PFSK-1 (cell line): ENCODE measurements at regions not wholly inside any gene's neighbourhood (a gene's known extent, or its start where the extent isn't known, plus 50 kb on each side); places are given as distances from the start of the nearest gene placed in this dataset.

Experiments
- FOXP2 ChIP-seq: optimal IDR thresholded peaks from 2 replicates; pipeline ENCODE3; 2011; ENCODE audit warnings: borderline replicate concordance, control low read depth, inconsistent platforms; ENCODE audit not compliant: insufficient read depth; ENCODE audit errors: extremely low read length, extremely low read depth
- POLR2AphosphoS5 ChIP-seq: IDR thresholded peaks from 2 replicates; pipeline ENCODE4 v1.6.1; 2012; ENCODE audit warnings: low read depth, mild to moderate bottlenecking, control low read depth, low read length, moderate library complexity
- SIN3A ChIP-seq: IDR thresholded peaks from 2 replicates; pipeline ENCODE4 v1.6.1; 2012; ENCODE audit warnings: mild to moderate bottlenecking, low read length, moderate library complexity, borderline replicate concordance; ENCODE audit not compliant: insufficient read depth
- TAF1 ChIP-seq: IDR thresholded peaks from 2 replicates; pipeline ENCODE4 v1.6.1; 2012; ENCODE audit warnings: low read length, control low read depth, borderline replicate concordance; ENCODE audit not compliant: insufficient read depth
- TF ChIP-seq, protein P1 (sequence below), 2 experiments: IDR thresholded peaks; 2 replicates each; pipeline versions ENCODE4 v1.6.1 to v1.8.0; 2011 to 2012; ENCODE audit warnings: low read depth in 2 of 2, low read length in 2 of 2, control low read depth in 1 of 2, inconsistent platforms in 1 of 2, mild to moderate bottlenecking in 1 of 2, moderate library complexity in 1 of 2; ENCODE audit not compliant: insufficient read depth in 1 of 2

- TF ChIP-seq, protein P1, sequence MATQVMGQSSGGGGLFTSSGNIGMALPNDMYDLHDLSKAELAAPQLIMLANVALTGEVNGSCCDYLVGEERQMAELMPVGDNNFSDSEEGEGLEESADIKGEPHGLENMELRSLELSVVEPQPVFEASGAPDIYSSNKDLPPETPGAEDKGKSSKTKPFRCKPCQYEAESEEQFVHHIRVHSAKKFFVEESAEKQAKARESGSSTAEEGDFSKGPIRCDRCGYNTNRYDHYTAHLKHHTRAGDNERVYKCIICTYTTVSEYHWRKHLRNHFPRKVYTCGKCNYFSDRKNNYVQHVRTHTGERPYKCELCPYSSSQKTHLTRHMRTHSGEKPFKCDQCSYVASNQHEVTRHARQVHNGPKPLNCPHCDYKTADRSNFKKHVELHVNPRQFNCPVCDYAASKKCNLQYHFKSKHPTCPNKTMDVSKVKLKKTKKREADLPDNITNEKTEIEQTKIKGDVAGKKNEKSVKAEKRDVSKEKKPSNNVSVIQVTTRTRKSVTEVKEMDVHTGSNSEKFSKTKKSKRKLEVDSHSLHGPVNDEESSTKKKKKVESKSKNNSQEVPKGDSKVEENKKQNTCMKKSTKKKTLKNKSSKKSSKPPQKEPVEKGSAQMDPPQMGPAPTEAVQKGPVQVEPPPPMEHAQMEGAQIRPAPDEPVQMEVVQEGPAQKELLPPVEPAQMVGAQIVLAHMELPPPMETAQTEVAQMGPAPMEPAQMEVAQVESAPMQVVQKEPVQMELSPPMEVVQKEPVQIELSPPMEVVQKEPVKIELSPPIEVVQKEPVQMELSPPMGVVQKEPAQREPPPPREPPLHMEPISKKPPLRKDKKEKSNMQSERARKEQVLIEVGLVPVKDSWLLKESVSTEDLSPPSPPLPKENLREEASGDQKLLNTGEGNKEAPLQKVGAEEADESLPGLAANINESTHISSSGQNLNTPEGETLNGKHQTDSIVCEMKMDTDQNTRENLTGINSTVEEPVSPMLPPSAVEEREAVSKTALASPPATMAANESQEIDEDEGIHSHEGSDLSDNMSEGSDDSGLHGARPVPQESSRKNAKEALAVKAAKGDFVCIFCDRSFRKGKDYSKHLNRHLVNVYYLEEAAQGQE (IDR thresholded peaks at IDR 0.05; ENCODE audit: insufficient read depth in 1 of 2, low read depth in 2 of 2, low read length in 2 of 2) = no peak
- TF ChIP-seq POLR2AphosphoS5 = no peak
Measured at GRCh38 chr14:53493860-53494259, 340.7 kb upstream of the DDHD1 start.

DNA sequence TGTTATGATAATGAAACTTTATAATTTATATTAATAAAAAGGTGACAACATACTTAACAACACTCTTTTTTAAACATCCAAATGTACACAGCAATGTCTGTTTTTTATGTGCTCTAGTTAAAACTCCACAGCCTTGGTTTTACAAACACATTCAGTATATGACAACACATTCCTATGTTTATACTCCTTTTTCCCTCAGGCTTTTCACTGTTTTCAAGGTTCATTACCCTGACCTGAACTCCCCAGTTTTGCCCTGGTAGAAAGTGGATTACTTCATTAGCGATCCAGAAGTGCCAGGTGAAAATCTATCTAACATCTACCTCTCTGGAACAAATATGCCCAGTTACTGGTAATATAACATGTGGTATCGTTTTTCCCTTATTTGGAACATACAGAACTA, 340.2 kb upstream of the DDHD1 start:
- TF ChIP-seq FOXP2 = no peak
- TF ChIP-seq POLR2AphosphoS5 = no peak
- TF ChIP-seq, protein P1 (IDR thresholded peaks at IDR 0.05; ENCODE audit: insufficient read depth in 1 of 2, low read depth in 2 of 2, low read length in 2 of 2) = no peak
- TF ChIP-seq SIN3A = no peak
- no peak for TF ChIP-seq TAF1

DNA sequence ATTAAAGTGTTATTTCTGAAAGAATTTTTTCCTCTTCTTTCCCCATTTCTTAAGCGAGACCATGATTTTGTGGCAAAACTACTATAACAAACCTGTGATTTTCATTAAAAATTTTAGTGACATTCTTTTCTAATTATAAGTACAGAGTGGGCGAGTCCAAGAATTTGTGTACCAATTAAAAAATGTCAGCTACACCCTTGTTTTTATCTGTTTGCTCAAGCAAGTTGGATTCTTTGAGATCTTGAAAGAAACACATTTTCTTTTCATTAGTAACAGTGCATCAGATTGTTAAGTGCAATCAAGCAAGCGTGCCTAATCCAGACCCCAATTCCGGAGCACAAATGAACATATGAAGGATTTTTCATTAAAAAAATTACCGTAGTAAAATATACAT, 338.8 kb upstream of the DDHD1 start:
- TF ChIP-seq POLR2AphosphoS5 (no peak), TAF1 (no peak), FOXP2 (no peak), SIN3A (no peak)
- TF ChIP-seq, protein P1 (IDR thresholded peaks at IDR 0.05; ENCODE audit: insufficient read depth in 1 of 2, low read depth in 2 of 2, low read length in 2 of 2) = no peak

DNA sequence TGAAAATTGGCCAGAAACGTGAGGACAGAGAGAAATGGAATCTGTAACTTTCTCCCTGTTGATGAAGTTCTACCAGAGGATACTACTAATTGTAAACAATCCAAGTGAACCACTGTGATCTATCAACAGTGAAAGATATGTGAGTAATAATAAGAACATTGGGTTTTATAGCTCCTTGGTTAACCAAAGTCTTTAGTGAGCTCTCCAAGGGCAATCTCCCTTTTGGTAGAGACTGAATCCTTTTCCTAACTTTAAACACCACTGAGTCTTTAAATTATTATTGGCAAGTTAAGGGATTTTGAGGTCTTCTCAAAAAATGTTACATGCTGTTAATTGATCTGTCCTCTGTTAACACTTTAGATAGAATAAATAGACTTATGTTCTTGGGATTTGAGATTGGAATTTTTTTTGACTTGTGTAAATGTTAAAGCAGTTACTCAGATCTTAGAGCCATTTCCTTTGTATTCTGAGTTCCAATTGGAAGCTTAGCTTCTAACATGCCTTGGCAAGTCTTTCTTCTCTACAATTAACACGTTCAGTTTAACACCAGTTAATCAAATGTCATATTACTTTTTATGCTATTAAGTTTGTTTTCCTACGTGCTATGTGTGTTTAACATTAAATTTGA, 338.2 kb upstream of the DDHD1 start:
- no peak for TF ChIP-seq SIN3A
- TF ChIP-seq FOXP2 = no peak
- no peak for TF ChIP-seq TAF1
- TF ChIP-seq, protein P1 (IDR thresholded peaks at IDR 0.05; ENCODE audit: insufficient read depth in 1 of 2, low read depth in 2 of 2, low read length in 2 of 2) = no peak
- TF ChIP-seq POLR2AphosphoS5 = no peak

DNA sequence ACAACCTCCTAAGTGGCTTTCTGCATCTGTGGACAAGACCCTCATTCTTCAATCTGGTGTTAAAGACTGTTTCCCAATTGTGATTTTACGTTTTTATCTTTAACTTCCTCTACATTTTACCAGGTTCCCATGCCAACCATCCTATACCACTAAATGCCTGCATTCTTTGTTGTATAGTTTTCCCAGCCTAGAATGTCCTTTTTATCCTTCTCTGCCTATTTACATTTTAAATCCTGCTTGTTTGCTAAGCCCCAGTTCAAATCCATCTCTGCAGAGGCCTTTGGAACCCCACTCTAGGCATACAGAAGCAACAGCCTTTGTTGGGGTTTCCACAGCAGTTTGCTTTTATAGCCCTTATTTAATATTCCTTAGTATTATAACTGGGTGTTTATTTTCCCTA, 325.1 kb upstream of the DDHD1 start:
- no peak for TF ChIP-seq SIN3A
